ENCODE measurements at regions not wholly inside any gene's neighbourhood (a gene's known extent, or its start where the extent isn't known, plus 50 kb on each side); places are given as distances from the start of the nearest gene placed in this dataset.

GRCh38 chr7:91618776-91619765, 261.4 kb downstream of the MTERF1 start:
- in situ Hi-C loops (cut with HindIII; ENCODE audit: extremely low pct_ligation_motif_present, low pct_unique_long_range_greater_than_20kb): no loop called here
- no peak for FAIRE-seq

GRCh38 chr7:91620827-91621226, 259.7 kb downstream of the MTERF1 start:
- in situ Hi-C loops (cut with HindIII; ENCODE audit: extremely low pct_ligation_motif_present, low pct_unique_long_range_greater_than_20kb) (no loop called here), intact Hi-C loops (cut with micrococcal nuclease; ENCODE audit: unreplicated experiment) (no loop called here)
- ATAC-seq (no peak), DNase-seq (ENCODE audit: low spot score) (no peak), FAIRE-seq (no peak)
- no peaks in the 10 kb centered on the region for H3K36me3 ChIP-seq (replicated peaks in 1 of 2; ENCODE audit: control insufficient read depth in 1 of 2, insufficient read depth in 2 of 2, low read length in 2 of 2)
- ChIA-PET POLR2A (no interaction called here), CTCF (ENCODE audit: low intra/inter-chr PET ratio, low total read pairs) (no interaction called here)
- H4K20me1 ChIP-seq (ENCODE audit: insufficient read depth, low read length): no peaks in the 10 kb centered on the region
- H3K9ac ChIP-seq (ENCODE audit: insufficient read depth, low read depth, low read length): no peak overlapping the region
- no peaks in the 10 kb centered on the region for H3K9me3 ChIP-seq (ENCODE audit: low read length)
- 0% methylated on average over 1 of the region's 1 CpG for WGBS (ENCODE audit: low lambda C conversion rate)
- H3K4me1 ChIP-seq (ENCODE audit: insufficient read depth, low read length): no peaks in the 10 kb centered on the region
- no peak overlapping the region for H3K4me2 ChIP-seq (ENCODE audit: low read depth, low read length)
- H3K27me3 ChIP-seq (ENCODE audit: control insufficient read depth in 1 of 2, insufficient read depth in 2 of 2, low read length in 2 of 2): no peaks in the 10 kb centered on the region
- H2AFZ ChIP-seq (ENCODE audit: low read length): no peak overlapping the region
- H3K4me3 ChIP-seq (replicated peaks in 1 of 3; ENCODE audit: insufficient read depth in 1 of 3, low read depth in 2 of 3, low read length in 3 of 3): no peak overlapping the region
- no peaks in the 10 kb centered on the region for H3K79me2 ChIP-seq (ENCODE audit: insufficient read depth, low read length)
- no peak overlapping the region for H3K27ac ChIP-seq (ENCODE audit: extremely low read length, insufficient read depth, low read length)
- no TSS peak for BruUV-seq (replicated peaks)
- TF ChIP-seq JUND (CRISPR knock-in tag; IDR thresholded peaks at IDR 0.05) (no peak), CENPT (CRISPR knock-in tag; IDR thresholded peaks at IDR 0.05; ENCODE audit: low read depth) (no peak), ZNF264 (CRISPR knock-in tag; IDR thresholded peaks at IDR 0.05) (no peak), PHF5A (CRISPR knock-in tag; IDR thresholded peaks at IDR 0.05; ENCODE audit: low read depth, unreplicated experiment) (no peak), ZNF776 (CRISPR knock-in tag; IDR thresholded peaks at IDR 0.05) (no peak), ZIK1 (CRISPR knock-in tag; IDR thresholded peaks at IDR 0.05; ENCODE audit: borderline replicate concordance, low read depth) (no peak), SOX5 (CRISPR knock-in tag; IDR thresholded peaks at IDR 0.05; ENCODE audit: borderline replicate concordance) (no peak), STAT5B (CRISPR knock-in tag; IDR thresholded peaks at IDR 0.05) (no peak), DPF2 (CRISPR knock-in tag; IDR thresholded peaks at IDR 0.05; ENCODE audit: borderline replicate concordance, low read depth) (no peak), AGO2 (optimal IDR thresholded peaks at IDR 0.05; ENCODE audit: low read depth, low read length) (no peak)
- TF ChIP-seq, protein P1, sequence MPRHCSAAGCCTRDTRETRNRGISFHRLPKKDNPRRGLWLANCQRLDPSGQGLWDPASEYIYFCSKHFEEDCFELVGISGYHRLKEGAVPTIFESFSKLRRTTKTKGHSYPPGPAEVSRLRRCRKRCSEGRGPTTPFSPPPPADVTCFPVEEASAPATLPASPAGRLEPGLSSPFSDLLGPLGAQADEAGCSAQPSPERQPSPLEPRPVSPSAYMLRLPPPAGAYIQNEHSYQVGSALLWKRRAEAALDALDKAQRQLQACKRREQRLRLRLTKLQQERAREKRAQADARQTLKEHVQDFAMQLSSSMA (CRISPR knock-in tag; IDR thresholded peaks at IDR 0.05): no peak

More at GRCh38 chr7:91618776-91619765, 261.4 kb downstream of the MTERF1 start:
- no TSS peak for BruUV-seq (replicated peaks)
- Histone ChIP-seq H3K36me3 (replicated peaks in 1 of 2; ENCODE audit: control insufficient read depth in 1 of 2, insufficient read depth in 2 of 2, low read length in 2 of 2) (no peaks in the 10 kb centered on the region), H3K27me3 (ENCODE audit: control insufficient read depth in 1 of 2, insufficient read depth in 2 of 2, low read length in 2 of 2) (no peaks in the 10 kb centered on the region), H3K79me2 (ENCODE audit: insufficient read depth, low read length) (no peaks in the 10 kb centered on the region), H2AFZ (ENCODE audit: low read length) (no peak overlapping the region), H3K9me3 (ENCODE audit: low read length) (no peaks in the 10 kb centered on the region), H3K4me2 (ENCODE audit: low read depth, low read length) (no peak overlapping the region), H4K20me1 (ENCODE audit: insufficient read depth, low read length) (no peaks in the 10 kb centered on the region), H3K4me1 (ENCODE audit: insufficient read depth, low read length) (no peaks in the 10 kb centered on the region), H3K27ac (ENCODE audit: extremely low read length, insufficient read depth, low read length) (no peak overlapping the region), H3K9ac (ENCODE audit: insufficient read depth, low read depth, low read length) (no peak overlapping the region), H3K4me3 (replicated peaks in 1 of 3; ENCODE audit: insufficient read depth in 1 of 3, low read depth in 2 of 3, low read length in 3 of 3) (no peak overlapping the region)
- intact Hi-C loops (cut with micrococcal nuclease; ENCODE audit: unreplicated experiment): no loop called here
- ChIA-PET POLR2A (no interaction called here), CTCF (ENCODE audit: low intra/inter-chr PET ratio, low total read pairs) (no interaction called here)
- under 1% methylated on average over 6 of the region's 6 CpGs for WGBS (ENCODE audit: low lambda C conversion rate)
- TF ChIP-seq ZNF788 (CRISPR knock-in tag; IDR thresholded peaks at IDR 0.05; ENCODE audit: borderline replicate concordance) (no peak), ZNF441 (CRISPR knock-in tag; IDR thresholded peaks at IDR 0.05; ENCODE audit: borderline replicate concordance) (no peak)
- ATAC-seq (no peak), DNase-seq (ENCODE audit: low spot score) (no peak)

All from HepG2 (cell line).